Gastrocnemius medialis (tissue), 4 donors: ENCODE measurements at regions not wholly inside any gene's neighbourhood (a gene's known extent, or its start where the extent isn't known, plus 50 kb on each side); places are given as distances from the start of the nearest gene placed in this dataset.

ENCODE experiments used
- ATAC-seq, 2 donors: fragments of 150-250 bp; one replicate each; pipeline ENCODE4 v1.9.1; 2016
- DNase-seq, 2 donors: peaks; one replicate each; pipeline ENCODE4 v3.0.0-alpha.2; 2019
- H3K27ac ChIP-seq, 4 donors: fragments of 200-600 bp; sonication (generic); 1 replicate in 1 of 4; 2 replicates in 3 of 4; pipeline ENCODE4 v1.5.1; 2016 to 2018; ENCODE audit warnings: mild to moderate bottlenecking in 2 of 4, moderate library complexity in 1 of 4
- H3K27me3 ChIP-seq, 3 donors: fragments of 200-600 bp; sonication (generic) in 2 of 3; 1 replicate in 1 of 3; 2 replicates in 2 of 3; pipeline versions ENCODE4 v1.5.1 to v1.6.0; 2016 to 2019; ENCODE audit warnings: mild to moderate bottlenecking in 1 of 3, moderate library complexity in 1 of 3
- H3K36me3 ChIP-seq, 2 donors: fragments of 200-600 bp; sonication (generic) in 1 of 2; one replicate each; pipeline ENCODE4 v1.5.1; 2017 to 2018
- H3K4me1 ChIP-seq, 2 donors: fragments of 200-600 bp; sonication (generic) in 1 of 2; one replicate each; pipeline ENCODE4 v1.5.1; 2016 to 2017; ENCODE audit warnings: mild to moderate bottlenecking in 2 of 2
- H3K4me3 ChIP-seq, 4 donors: fragments of 200-600 bp; sonication (generic) in 3 of 4; 1 replicate in 1 of 4; 2 replicates in 3 of 4; pipeline ENCODE4 v1.5.1; 2016 to 2019; ENCODE audit warnings: mild to moderate bottlenecking in 2 of 4
- H3K9me3 ChIP-seq, 3 donors: fragments of 200-600 bp; sonication (generic) in 2 of 3; 1 replicate in 1 of 3; 2 replicates in 2 of 3; pipeline ENCODE4 v1.5.1; 2016 to 2019
- POLR2A ChIP-seq, 2 donors: fragments of 450-650 bp; IDR thresholded peaks; one replicate each; pipeline ENCODE4 v1.6.1; 2017; ENCODE audit warnings: antibody characterized with exemption in 2 of 2, mild to moderate bottlenecking in 2 of 2, moderate library complexity in 2 of 2
- in situ Hi-C, 4 donors: fragments of 200-750 bp; cut with MboI; loops; one replicate each; pipeline versions ENCODE4 v1.15.0 to v1.8.0; 2017; ENCODE audit warnings: low sequenced_read_pairs in 4 of 4
- intact Hi-C: fragments of 100-400 bp; cut with DNase I; formaldehyde crosslinking; loops from one replicate; pipeline ENCODE4 v1.15.1; 2023; ENCODE audit warnings: low total_unique reads
- TF ChIP-seq, protein P1 (sequence below), 5 experiments: fragments of 450-650 bp in 3 of 5; fragments of 200-600 bp in 2 of 5; sonication (generic) in 2 of 5; IDR thresholded peaks in 4 of 5; conservative IDR thresholded peaks in 1 of 5; 1 replicate in 4 of 5; 2 replicates in 1 of 5; pipeline ENCODE4 v1.5.1; 2016 to 2019; ENCODE audit warnings: antibody characterized with exemption in 5 of 5, mild to moderate bottlenecking in 3 of 5, moderate library complexity in 3 of 5

DNA sequence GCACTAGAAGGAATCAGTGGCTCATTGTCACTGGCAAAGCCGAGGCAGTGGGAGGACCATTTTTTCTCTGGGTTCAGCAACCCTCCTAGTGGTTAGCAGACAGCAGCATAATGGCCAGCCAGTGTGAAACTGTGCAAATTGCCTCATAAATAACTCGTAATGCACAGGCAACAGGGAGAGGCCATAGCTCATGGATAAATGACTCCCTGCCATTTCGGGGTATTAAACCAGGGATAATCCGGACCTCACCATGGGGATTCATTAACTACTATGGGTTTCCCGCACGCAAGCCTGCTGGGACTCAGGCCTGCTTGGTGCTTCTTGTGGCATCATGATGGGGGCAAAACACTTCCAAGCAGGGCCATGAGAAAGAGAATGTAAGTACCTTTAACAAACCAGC is 158.2 kb upstream of the CHD6 start:
- no peaks in the 10 kb centered on the region for H3K9me3 ChIP-seq
- ATAC-seq (no peak), DNase-seq (no peak)
- H3K4me3 ChIP-seq: no peak overlapping the region
- H3K27ac ChIP-seq: no peak overlapping the region
- H3K36me3 ChIP-seq: no peaks in the 10 kb centered on the region
- in situ Hi-C loops (no loop called here), intact Hi-C loops (no loop called here)
- H3K4me1 ChIP-seq: no peaks in the 10 kb centered on the region
- TF ChIP-seq, protein P1, sequence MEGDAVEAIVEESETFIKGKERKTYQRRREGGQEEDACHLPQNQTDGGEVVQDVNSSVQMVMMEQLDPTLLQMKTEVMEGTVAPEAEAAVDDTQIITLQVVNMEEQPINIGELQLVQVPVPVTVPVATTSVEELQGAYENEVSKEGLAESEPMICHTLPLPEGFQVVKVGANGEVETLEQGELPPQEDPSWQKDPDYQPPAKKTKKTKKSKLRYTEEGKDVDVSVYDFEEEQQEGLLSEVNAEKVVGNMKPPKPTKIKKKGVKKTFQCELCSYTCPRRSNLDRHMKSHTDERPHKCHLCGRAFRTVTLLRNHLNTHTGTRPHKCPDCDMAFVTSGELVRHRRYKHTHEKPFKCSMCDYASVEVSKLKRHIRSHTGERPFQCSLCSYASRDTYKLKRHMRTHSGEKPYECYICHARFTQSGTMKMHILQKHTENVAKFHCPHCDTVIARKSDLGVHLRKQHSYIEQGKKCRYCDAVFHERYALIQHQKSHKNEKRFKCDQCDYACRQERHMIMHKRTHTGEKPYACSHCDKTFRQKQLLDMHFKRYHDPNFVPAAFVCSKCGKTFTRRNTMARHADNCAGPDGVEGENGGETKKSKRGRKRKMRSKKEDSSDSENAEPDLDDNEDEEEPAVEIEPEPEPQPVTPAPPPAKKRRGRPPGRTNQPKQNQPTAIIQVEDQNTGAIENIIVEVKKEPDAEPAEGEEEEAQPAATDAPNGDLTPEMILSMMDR (IDR thresholded peaks at IDR 0.05 in 4 of 5, conservative IDR thresholded peaks at IDR 0.05 in 1 of 5): no peak
- TF ChIP-seq POLR2A (IDR thresholded peaks at IDR 0.05): no peak
- H3K27me3 ChIP-seq: no peaks in the 10 kb centered on the region

DNA sequence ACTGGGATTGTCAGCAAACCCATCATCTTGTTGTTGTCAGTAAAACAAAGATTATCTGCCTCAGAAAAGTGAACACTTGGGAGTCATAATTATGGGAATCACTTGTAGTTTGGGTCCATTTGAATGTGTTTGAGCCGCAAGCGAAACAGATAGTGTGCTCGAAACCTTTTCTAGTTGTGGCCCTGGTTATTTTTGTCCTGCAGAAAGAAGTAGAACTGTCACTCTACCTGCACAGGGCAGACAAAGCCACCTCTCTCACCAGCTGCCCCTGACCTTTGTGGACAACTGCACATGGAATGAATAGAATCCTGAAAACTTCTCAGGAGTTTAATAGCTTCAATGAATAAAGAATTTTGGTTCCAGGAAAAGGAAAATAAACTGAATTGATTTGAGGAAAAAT is 156.1 kb upstream of the CHD6 start:
- Histone ChIP-seq H3K27me3 (no peaks in the 10 kb centered on the region), H3K4me3 (no peak overlapping the region), H3K9me3 (no peaks in the 10 kb centered on the region), H3K4me1 (no peaks in the 10 kb centered on the region), H3K27ac (no peak overlapping the region), H3K36me3 (no peaks in the 10 kb centered on the region)
- no peak for TF ChIP-seq POLR2A (IDR thresholded peaks at IDR 0.05)
- TF ChIP-seq, protein P1 (IDR thresholded peaks at IDR 0.05 in 4 of 5, conservative IDR thresholded peaks at IDR 0.05 in 1 of 5): no peak
- ATAC-seq: no peak
- intact Hi-C loops (no loop called here), in situ Hi-C loops (no loop called here)
- DNase-seq: no peak

- in situ Hi-C loops (no loop called here), intact Hi-C loops (no loop called here)
- Histone ChIP-seq H3K4me3 (no peak overlapping the region), H3K27ac (no peak overlapping the region), H3K4me1 (no peaks in the 10 kb centered on the region), H3K36me3 (no peaks in the 10 kb centered on the region), H3K27me3 (no peaks in the 10 kb centered on the region), H3K9me3 (no peaks in the 10 kb centered on the region)
- DNase-seq: no peak
- no peak for ATAC-seq
- no peak for TF ChIP-seq POLR2A (IDR thresholded peaks at IDR 0.05)
- TF ChIP-seq, protein P1 (IDR thresholded peaks at IDR 0.05 in 4 of 5, conservative IDR thresholded peaks at IDR 0.05 in 1 of 5): no peak
These were observed 152.8 kb upstream of the CHD6 start for GRCh38 chr20:41770965-41771364.

GRCh38 chr20:41770427-41770826 is 152.2 kb upstream of the CHD6 start:
- H3K4me1 ChIP-seq: no peaks in the 10 kb centered on the region
- H3K36me3 ChIP-seq: no peaks in the 10 kb centered on the region
- no peaks in the 10 kb centered on the region for H3K9me3 ChIP-seq
- ATAC-seq (no peak), DNase-seq (no peak)
- in situ Hi-C loops: no loop called here
- TF ChIP-seq POLR2A (IDR thresholded peaks at IDR 0.05): no peak
- TF ChIP-seq, protein P1 (IDR thresholded peaks at IDR 0.05 in 4 of 5, conservative IDR thresholded peaks at IDR 0.05 in 1 of 5): no peak
- no peak overlapping the region for H3K4me3 ChIP-seq
- no peak overlapping the region for H3K27ac ChIP-seq
- no peaks in the 10 kb centered on the region for H3K27me3 ChIP-seq
- intact Hi-C loops: no loop called here

- no peaks in the 10 kb centered on the region for H3K9me3 ChIP-seq
- no peak for ATAC-seq
- H3K36me3 ChIP-seq: no peaks in the 10 kb centered on the region
- intact Hi-C loops: no loop called here
- no peak overlapping the region for H3K4me3 ChIP-seq
- no peak for DNase-seq
- no peaks in the 10 kb centered on the region for H3K27me3 ChIP-seq
- no peak for TF ChIP-seq POLR2A (IDR thresholded peaks at IDR 0.05)
- TF ChIP-seq, protein P1 (IDR thresholded peaks at IDR 0.05 in 4 of 5, conservative IDR thresholded peaks at IDR 0.05 in 1 of 5): no peak
- H3K27ac ChIP-seq: no peak overlapping the region
- no peaks in the 10 kb centered on the region for H3K4me1 ChIP-seq
- in situ Hi-C loops: no loop called here
These were observed 151.4 kb upstream of the CHD6 start for GRCh38 chr20:41769592-41770018.
